Ovary (tissue), 3 donors: ENCODE measurements at regions not wholly inside any gene's neighbourhood (a gene's known extent, or its start where the extent isn't known, plus 50 kb on each side); places are given as distances from the start of the nearest gene placed in this dataset.

Experiments
- EP300 ChIP-seq: sonication (generic); formaldehyde crosslinking; IDR thresholded peaks from one replicate; pipeline ENCODE4 v1.6.1; 2017; ENCODE audit warnings: antibody characterized with exemption
- POLR2A ChIP-seq: fragments of 450-650 bp; IDR thresholded peaks from one replicate; pipeline ENCODE4 v1.6.1; 2017; ENCODE audit warnings: antibody characterized with exemption, mild to moderate bottlenecking, moderate library complexity
- TF ChIP-seq, protein P1 (sequence below), 3 donors: fragments of 450-650 bp in 2 of 3; fragments of 200-600 bp in 1 of 3; IDR thresholded peaks; one replicate each; pipeline versions ENCODE4 v1.5.1 to v1.8.0; 2016 to 2022; ENCODE audit warnings: antibody characterized with exemption in 3 of 3, mild to moderate bottlenecking in 1 of 3
- donor health status: DM: no; HTN: no; CAD: no.

DNA sequence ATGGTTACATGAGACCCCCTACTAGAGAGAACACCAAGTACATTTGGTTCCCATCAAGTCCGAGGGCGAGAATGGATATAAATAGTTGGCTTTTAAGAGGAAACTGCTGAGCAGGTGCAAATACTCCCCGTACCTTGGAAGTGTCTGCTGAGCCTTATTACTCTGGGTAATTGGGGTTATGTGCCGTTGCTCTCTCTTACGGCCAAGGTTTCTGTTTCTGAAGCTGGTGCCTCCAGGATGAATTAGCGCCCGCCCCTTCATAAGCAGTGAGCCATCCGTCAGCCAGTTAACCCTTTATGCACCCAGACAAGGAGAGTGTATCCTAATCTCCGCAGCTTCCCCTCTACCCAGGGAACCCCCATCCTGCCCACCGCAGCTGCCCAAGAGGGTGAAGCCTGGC is 90.4 kb upstream of the AJAP1 start:
- TF ChIP-seq, protein P1, sequence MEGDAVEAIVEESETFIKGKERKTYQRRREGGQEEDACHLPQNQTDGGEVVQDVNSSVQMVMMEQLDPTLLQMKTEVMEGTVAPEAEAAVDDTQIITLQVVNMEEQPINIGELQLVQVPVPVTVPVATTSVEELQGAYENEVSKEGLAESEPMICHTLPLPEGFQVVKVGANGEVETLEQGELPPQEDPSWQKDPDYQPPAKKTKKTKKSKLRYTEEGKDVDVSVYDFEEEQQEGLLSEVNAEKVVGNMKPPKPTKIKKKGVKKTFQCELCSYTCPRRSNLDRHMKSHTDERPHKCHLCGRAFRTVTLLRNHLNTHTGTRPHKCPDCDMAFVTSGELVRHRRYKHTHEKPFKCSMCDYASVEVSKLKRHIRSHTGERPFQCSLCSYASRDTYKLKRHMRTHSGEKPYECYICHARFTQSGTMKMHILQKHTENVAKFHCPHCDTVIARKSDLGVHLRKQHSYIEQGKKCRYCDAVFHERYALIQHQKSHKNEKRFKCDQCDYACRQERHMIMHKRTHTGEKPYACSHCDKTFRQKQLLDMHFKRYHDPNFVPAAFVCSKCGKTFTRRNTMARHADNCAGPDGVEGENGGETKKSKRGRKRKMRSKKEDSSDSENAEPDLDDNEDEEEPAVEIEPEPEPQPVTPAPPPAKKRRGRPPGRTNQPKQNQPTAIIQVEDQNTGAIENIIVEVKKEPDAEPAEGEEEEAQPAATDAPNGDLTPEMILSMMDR (IDR thresholded peaks at IDR 0.05) = no peak
- TF ChIP-seq POLR2A = no peak
- TF ChIP-seq EP300 = no peak
